Gastroesophageal sphincter (tissue), 4 donors: ENCODE measurements at regions not wholly inside any gene's neighbourhood (a gene's known extent, or its start where the extent isn't known, plus 50 kb on each side); places are given as distances from the start of the nearest gene placed in this dataset.
A peak's percentile ranks its signal among the peaks of the same experiment; 100 is the strongest.

Source experiments
- ATAC-seq: fragments of 150-250 bp; one replicate; pipeline ENCODE4 v1.9.1; 2016; ENCODE audit warnings: mild to moderate bottlenecking, moderate library complexity
- H3K27ac ChIP-seq, 4 donors: fragments of 200-600 bp; sonication (generic) in 3 of 4; 1 replicate in 3 of 4; 2 replicates in 1 of 4; pipeline ENCODE4 v1.5.1; 2016 to 2019
- H3K27me3 ChIP-seq: fragments of 200-600 bp; sonication (generic); one replicate; pipeline ENCODE4 v1.5.1; 2019
- H3K36me3 ChIP-seq, 2 donors: fragments of 200-600 bp; sonication (generic); one replicate each; pipeline ENCODE4 v1.5.1; 2019; ENCODE audit warnings: control low read depth in 1 of 2
- H3K4me1 ChIP-seq, 3 donors: fragments of 200-600 bp; sonication (generic); 1 replicate in 2 of 3; 2 replicates in 1 of 3; pipeline ENCODE4 v1.5.1; 2016 to 2019; ENCODE audit warnings: control low read depth in 2 of 3
- H3K4me3 ChIP-seq, 2 donors: fragments of 200-600 bp; sonication (generic); one replicate each; pipeline ENCODE4 v1.5.1; 2019; ENCODE audit warnings: mild to moderate bottlenecking in 1 of 2, moderate library complexity in 1 of 2
- H3K9me3 ChIP-seq, 3 donors: fragments of 200-600 bp; sonication (generic); one replicate each; pipeline ENCODE4 v1.5.1; 2017 to 2019; ENCODE audit warnings: control low read depth in 2 of 3
- EP300 ChIP-seq: sonication (generic); formaldehyde crosslinking; IDR thresholded peaks from one replicate; pipeline ENCODE4 v1.6.1; 2017; ENCODE audit warnings: antibody characterized with exemption, mild to moderate bottlenecking
- POLR2A ChIP-seq, 2 donors: fragments of 450-650 bp; IDR thresholded peaks; one replicate each; pipeline ENCODE4 v1.6.1; 2017; ENCODE audit warnings: antibody characterized with exemption in 2 of 2, mild to moderate bottlenecking in 2 of 2, moderate library complexity in 1 of 2
- POLR2AphosphoS5 ChIP-seq: sonication (generic); formaldehyde crosslinking; IDR thresholded peaks from one replicate; pipeline ENCODE4 v1.6.1; 2017; ENCODE audit warnings: antibody characterized with exemption
- WGBS, 2 donors: methylation state at CpG; one replicate each; pipeline ENCODE4 v1.1.5; 2018; ENCODE audit warnings: low coverage in 1 of 2; 5-methylcytosine and 5-hydroxymethylcytosine counted together
- TF ChIP-seq, protein P1 (sequence below), 4 experiments: fragments of 200-600 bp in 2 of 4; fragments of 450-650 bp in 2 of 4; sonication (generic) in 1 of 4; IDR thresholded peaks; one replicate each; pipeline ENCODE4 v1.5.1; 2017 to 2019; ENCODE audit warnings: antibody characterized with exemption in 4 of 4, mild to moderate bottlenecking in 2 of 4, moderate library complexity in 2 of 4

DNA sequence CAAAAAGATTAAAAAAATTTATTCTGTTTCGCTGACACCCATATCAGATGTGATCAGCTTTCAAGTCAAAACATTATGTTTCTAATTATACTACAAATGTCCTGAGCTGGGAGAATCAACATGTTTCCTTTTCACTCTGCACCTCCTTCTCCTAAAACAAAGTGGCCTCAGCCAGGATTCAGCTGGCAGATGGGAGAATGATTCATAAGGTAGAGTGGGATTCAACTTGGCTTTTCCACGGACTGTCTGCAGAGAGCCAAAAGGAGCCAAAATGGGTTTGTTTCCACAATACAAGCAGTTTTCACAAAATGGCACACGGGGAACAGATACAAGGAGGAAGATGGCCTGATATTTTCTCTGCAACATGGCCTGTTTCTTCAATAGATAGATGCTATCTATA, 376.5 kb upstream of the PRKCQ start:
- H3K4me1 ChIP-seq = no peaks in the 10 kb centered on the region
- no peaks in the 10 kb centered on the region for H3K9me3 ChIP-seq
- H3K27me3 ChIP-seq = no peaks in the 10 kb centered on the region
- H3K4me3 ChIP-seq = no peak overlapping the region
- no peaks in the 10 kb centered on the region for H3K36me3 ChIP-seq
- ATAC-seq = no peak
- TF ChIP-seq, protein P1, sequence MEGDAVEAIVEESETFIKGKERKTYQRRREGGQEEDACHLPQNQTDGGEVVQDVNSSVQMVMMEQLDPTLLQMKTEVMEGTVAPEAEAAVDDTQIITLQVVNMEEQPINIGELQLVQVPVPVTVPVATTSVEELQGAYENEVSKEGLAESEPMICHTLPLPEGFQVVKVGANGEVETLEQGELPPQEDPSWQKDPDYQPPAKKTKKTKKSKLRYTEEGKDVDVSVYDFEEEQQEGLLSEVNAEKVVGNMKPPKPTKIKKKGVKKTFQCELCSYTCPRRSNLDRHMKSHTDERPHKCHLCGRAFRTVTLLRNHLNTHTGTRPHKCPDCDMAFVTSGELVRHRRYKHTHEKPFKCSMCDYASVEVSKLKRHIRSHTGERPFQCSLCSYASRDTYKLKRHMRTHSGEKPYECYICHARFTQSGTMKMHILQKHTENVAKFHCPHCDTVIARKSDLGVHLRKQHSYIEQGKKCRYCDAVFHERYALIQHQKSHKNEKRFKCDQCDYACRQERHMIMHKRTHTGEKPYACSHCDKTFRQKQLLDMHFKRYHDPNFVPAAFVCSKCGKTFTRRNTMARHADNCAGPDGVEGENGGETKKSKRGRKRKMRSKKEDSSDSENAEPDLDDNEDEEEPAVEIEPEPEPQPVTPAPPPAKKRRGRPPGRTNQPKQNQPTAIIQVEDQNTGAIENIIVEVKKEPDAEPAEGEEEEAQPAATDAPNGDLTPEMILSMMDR (IDR thresholded peaks at IDR 0.05) = no peak
- TF ChIP-seq POLR2AphosphoS5 = no peak
- no peak for TF ChIP-seq POLR2A (IDR thresholded peaks at IDR 0.05)
- TF ChIP-seq EP300 = no peak
- WGBS, 2 donors = 25 to 52% methylated on average over 2 to 3 of the region's 3 CpGs
- H3K27ac ChIP-seq = no peak overlapping the region

DNA sequence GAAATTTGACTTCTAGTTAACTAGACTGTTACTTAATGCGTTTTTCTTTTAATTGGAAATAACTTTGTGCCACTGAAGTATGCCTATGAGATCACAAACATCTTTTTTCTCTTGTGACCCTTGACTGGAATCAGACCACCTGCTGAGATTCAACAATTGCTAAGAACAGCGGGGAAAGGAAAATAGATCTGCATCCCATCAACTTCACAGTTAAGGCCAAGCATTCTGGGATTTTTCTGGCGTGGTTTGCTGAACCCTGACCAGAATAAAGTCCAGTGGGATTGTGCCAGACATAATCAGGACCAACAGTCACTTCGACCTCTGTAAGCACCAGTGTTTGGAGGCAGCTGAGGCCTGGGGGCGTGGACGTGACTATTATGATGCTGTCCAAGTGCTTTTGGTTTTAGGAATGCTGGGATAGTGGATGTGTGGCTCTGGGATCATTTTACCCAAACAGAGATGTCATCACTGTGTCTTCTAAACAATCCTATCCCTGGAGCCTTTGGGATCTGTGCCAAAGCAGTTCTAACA, 373.3 kb upstream of the PRKCQ start:
- peak; percentile 65 for ATAC-seq
- Histone ChIP-seq H3K4me1 (no peaks in the 10 kb centered on the region), H3K36me3 (no peaks in the 10 kb centered on the region), H3K27ac (no peak overlapping the region), H3K27me3 (no peaks in the 10 kb centered on the region), H3K4me3 (no peak overlapping the region), H3K9me3 (no peaks in the 10 kb centered on the region)
- WGBS, 2 donors = 27 to 73% methylated on average over 1 to 3 of the region's 6 CpGs
- TF ChIP-seq, protein P1 (IDR thresholded peaks at IDR 0.05) = no peak
- TF ChIP-seq POLR2AphosphoS5 = no peak
- no peak for TF ChIP-seq POLR2A (IDR thresholded peaks at IDR 0.05)
- no peak for TF ChIP-seq EP300

DNA sequence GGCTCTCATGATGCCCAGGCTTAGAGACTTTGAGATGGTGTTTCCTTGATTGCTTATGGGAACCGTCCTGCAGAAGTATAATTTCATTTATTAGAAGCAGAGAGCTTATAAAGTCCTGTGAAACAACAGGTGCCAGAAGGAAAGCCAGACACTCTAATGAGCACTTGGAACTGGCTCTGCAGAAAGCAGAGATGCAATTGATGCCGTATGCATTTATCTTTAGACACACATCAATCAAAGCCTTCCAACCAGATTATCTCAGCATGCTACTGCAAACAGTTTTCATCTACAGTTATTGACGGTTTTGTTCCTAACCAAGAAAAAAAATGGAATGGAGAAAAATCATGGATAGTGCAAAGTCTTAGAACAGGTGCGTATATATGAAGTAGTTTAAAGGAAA, 371.7 kb upstream of the PRKCQ start:
- Histone ChIP-seq H3K27me3 (no peaks in the 10 kb centered on the region), H3K36me3 (no peaks in the 10 kb centered on the region), H3K4me1 (no peaks in the 10 kb centered on the region), H3K27ac (no peak overlapping the region), H3K9me3 (no peaks in the 10 kb centered on the region), H3K4me3 (no peak overlapping the region)
- no peak for ATAC-seq
- WGBS, 2 donors = 86 to 89% methylated on average over 4 of the region's 4 CpGs
- no peak for TF ChIP-seq POLR2A (IDR thresholded peaks at IDR 0.05)
- TF ChIP-seq, protein P1 (IDR thresholded peaks at IDR 0.05) = no peak

DNA sequence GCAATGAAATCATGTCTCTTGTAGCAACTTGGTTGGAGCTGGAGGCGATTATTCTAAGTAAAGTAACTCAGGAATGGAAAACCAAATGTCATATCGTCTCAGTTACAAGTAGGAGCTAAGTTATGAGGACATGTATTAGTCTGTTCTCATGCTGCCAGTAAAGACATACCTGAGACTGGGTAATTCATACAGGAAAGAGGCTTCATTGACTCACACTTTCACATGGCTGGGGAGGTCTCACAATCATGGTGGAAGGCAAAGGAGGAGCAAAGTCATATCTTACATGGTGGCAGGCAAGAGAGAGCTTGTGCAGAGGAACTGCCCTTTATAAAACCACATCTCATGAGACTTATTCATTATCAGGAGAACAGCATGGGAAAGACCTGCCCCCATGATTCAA, 370.1 kb upstream of the PRKCQ start:
- no peaks in the 10 kb centered on the region for H3K36me3 ChIP-seq
- H3K4me1 ChIP-seq = no peaks in the 10 kb centered on the region
- TF ChIP-seq, protein P1 (IDR thresholded peaks at IDR 0.05) = no peak
- H3K27me3 ChIP-seq = no peaks in the 10 kb centered on the region
- ATAC-seq = no peak
- H3K27ac ChIP-seq = no peak overlapping the region
- no peaks in the 10 kb centered on the region for H3K9me3 ChIP-seq
- 95 to 100% methylated on average over 2 of the region's 2 CpGs for WGBS, 2 donors
- no peak overlapping the region for H3K4me3 ChIP-seq

DNA sequence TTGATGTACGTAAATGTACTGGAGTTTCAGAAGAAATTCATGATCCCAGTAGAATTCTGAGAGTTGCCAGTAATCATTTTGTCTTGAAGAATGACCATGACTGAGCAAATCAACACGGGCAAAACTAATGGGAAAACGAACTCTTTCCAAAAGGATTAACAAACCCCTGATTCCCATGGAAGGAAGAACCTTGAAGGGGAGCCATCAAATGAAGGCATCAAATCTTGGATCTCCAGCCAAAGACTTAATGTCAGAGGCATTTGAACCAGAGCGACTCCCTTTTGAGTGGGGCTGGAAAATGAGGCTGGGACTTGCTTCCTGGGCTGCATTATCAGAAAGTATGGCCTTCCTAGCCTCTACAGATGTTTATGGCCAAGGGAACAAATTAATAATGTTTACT, 364.4 kb upstream of the PRKCQ start:
- Histone ChIP-seq H3K27me3 (no peaks in the 10 kb centered on the region), H3K4me3 (no peak overlapping the region), H3K27ac (no peak overlapping the region), H3K36me3 (no peaks in the 10 kb centered on the region), H3K4me1 (no peaks in the 10 kb centered on the region), H3K9me3 (no peaks in the 10 kb centered on the region)
- ATAC-seq = no peak
- WGBS, 2 donors = 72 to 77% methylated on average over 4 of the region's 4 CpGs
- TF ChIP-seq, protein P1 (IDR thresholded peaks at IDR 0.05) = no peak
- TF ChIP-seq POLR2A (IDR thresholded peaks at IDR 0.05) (no peak), EP300 (no peak), POLR2AphosphoS5 (no peak)
